H1 (cell line): ENCODE measurements at regions not wholly inside any gene's neighbourhood (a gene's known extent, or its start where the extent isn't known, plus 50 kb on each side); places are given as distances from the start of the nearest gene placed in this dataset.

Experiments
- MAX ChIP-seq: IDR thresholded peaks from 2 replicates; pipeline ENCODE4 v1.6.1; 2012; ENCODE audit warnings: inconsistent platforms
- RFX5 ChIP-seq: IDR thresholded peaks from 2 replicates; pipeline ENCODE4 v1.6.1; 2011; ENCODE audit warnings: low read depth, low read length, improper control_type of control experiment, borderline replicate concordance
- SP4 ChIP-seq: IDR thresholded peaks from 2 replicates; pipeline ENCODE4 v1.6.1; 2012; ENCODE audit warnings: low read length, inconsistent platforms
- SRF ChIP-seq: IDR thresholded peaks from 2 replicates; pipeline ENCODE4 v1.6.1; 2011; ENCODE audit warnings: mild to moderate bottlenecking, low read depth, low read length, moderate library complexity
- SUZ12 ChIP-seq: fragments of 200-600 bp; sonication (generic); IDR thresholded peaks from 2 replicates; pipeline ENCODE4 v1.6.1; 2012; ENCODE audit warnings: mild to moderate bottlenecking, inconsistent platforms, low read length, moderate library complexity, mixed read lengths
- TF ChIP-seq, protein P1 (sequence below), 3 experiments: IDR thresholded peaks; 1 replicate in 2 of 3; 2 replicates in 1 of 3; pipeline versions ENCODE4 v1.5.1 to v1.6.1; 2011; ENCODE audit warnings: low read length in 3 of 3, mild to moderate bottlenecking in 3 of 3, inconsistent platforms in 2 of 3, low read depth in 1 of 3, moderate library complexity in 1 of 3; ENCODE audit not compliant: insufficient read depth in 1 of 3; ENCODE audit errors: control extremely low read depth in 1 of 3

DNA sequence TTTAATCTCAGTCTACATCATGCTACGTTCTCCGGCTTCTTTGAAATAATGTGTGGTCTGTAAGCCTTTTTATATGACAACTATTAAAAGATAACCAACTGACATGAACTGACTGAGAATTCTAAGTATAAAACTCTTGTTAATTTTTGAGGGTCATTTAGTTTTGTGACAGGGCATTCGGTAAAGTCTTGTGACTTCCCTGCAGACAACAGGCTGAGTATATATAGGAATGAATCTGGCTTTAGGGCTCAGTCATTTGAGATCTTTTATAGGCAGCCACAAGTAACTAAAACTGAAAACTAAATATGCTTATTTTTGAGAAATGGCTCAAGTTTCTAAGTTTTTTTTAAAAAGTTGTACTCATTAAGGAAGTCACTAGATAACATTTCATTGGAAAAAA is 62.5 kb upstream of the SCIN start (continued):
- no peak for TF ChIP-seq MAX
- TF ChIP-seq SUZ12 = no peak
- TF ChIP-seq, protein P1, sequence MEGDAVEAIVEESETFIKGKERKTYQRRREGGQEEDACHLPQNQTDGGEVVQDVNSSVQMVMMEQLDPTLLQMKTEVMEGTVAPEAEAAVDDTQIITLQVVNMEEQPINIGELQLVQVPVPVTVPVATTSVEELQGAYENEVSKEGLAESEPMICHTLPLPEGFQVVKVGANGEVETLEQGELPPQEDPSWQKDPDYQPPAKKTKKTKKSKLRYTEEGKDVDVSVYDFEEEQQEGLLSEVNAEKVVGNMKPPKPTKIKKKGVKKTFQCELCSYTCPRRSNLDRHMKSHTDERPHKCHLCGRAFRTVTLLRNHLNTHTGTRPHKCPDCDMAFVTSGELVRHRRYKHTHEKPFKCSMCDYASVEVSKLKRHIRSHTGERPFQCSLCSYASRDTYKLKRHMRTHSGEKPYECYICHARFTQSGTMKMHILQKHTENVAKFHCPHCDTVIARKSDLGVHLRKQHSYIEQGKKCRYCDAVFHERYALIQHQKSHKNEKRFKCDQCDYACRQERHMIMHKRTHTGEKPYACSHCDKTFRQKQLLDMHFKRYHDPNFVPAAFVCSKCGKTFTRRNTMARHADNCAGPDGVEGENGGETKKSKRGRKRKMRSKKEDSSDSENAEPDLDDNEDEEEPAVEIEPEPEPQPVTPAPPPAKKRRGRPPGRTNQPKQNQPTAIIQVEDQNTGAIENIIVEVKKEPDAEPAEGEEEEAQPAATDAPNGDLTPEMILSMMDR (IDR thresholded peaks at IDR 0.05; ENCODE audit: control extremely low read depth in 1 of 3, insufficient read depth in 1 of 3, low read depth in 1 of 3, low read length in 3 of 3) = no peak
- TF ChIP-seq RFX5 = no peak
- TF ChIP-seq SP4 = no peak
- no peak for TF ChIP-seq SRF
